Kidney epithelial cell (primary cell): ENCODE measurements at regions not wholly inside any gene's neighbourhood (a gene's known extent, or its start where the extent isn't known, plus 50 kb on each side); places are given as distances from the start of the nearest gene placed in this dataset.

Experiments used
- DNase-seq: peaks from one replicate; pipeline ENCODE4 v3.0.0-alpha.2; 2010; ENCODE audit warnings: low read depth
- H3K27me3 ChIP-seq: 2 replicates; pipeline ENCODE4 v1.6.0; 2011; ENCODE audit warnings: low read length; ENCODE audit not compliant: control insufficient read depth, insufficient read depth
- H3K36me3 ChIP-seq: 2 replicates; pipeline ENCODE4 v1.5.1; 2011; ENCODE audit warnings: low read length; ENCODE audit not compliant: control insufficient read depth, insufficient read depth
- H3K4me3 ChIP-seq: 2 replicates; pipeline ENCODE4 v1.5.1; 2011; ENCODE audit warnings: low read depth, mild to moderate bottlenecking, control low read depth, low read length
- TF ChIP-seq, protein P1 (sequence below): IDR thresholded peaks from 2 replicates; pipeline ENCODE4 v1.5.1; 2011; ENCODE audit warnings: mild to moderate bottlenecking, moderate library complexity, low read length, control low read depth, inconsistent platforms; ENCODE audit not compliant: insufficient read depth, poor library complexity, severe bottlenecking

DNA sequence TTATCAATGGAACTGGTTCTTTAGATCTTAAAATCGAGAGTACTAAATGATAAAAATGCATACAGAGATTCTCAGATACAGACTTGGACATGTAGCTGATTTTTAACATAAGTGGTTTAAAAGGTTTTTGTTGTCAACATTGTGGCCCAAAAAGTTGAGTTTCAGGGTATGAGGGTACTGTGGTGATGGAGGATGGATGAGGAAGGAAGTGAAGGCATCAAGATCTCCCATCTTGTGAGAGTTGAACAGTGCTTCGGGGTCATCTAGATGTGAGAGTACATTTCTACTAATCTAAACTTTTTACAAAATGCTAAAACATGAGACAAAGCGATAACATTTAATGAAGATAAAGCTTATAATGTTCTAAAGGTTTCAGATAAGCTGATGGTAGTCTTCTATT lies 452.6 kb downstream of the PCNX1 start:
- Histone ChIP-seq H3K27me3 (no peaks in the 10 kb centered on the region), H3K4me3 (no peak overlapping the region), H3K36me3 (no peaks in the 10 kb centered on the region)
- no peak for DNase-seq
- TF ChIP-seq, protein P1, sequence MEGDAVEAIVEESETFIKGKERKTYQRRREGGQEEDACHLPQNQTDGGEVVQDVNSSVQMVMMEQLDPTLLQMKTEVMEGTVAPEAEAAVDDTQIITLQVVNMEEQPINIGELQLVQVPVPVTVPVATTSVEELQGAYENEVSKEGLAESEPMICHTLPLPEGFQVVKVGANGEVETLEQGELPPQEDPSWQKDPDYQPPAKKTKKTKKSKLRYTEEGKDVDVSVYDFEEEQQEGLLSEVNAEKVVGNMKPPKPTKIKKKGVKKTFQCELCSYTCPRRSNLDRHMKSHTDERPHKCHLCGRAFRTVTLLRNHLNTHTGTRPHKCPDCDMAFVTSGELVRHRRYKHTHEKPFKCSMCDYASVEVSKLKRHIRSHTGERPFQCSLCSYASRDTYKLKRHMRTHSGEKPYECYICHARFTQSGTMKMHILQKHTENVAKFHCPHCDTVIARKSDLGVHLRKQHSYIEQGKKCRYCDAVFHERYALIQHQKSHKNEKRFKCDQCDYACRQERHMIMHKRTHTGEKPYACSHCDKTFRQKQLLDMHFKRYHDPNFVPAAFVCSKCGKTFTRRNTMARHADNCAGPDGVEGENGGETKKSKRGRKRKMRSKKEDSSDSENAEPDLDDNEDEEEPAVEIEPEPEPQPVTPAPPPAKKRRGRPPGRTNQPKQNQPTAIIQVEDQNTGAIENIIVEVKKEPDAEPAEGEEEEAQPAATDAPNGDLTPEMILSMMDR, result no peak

DNA sequence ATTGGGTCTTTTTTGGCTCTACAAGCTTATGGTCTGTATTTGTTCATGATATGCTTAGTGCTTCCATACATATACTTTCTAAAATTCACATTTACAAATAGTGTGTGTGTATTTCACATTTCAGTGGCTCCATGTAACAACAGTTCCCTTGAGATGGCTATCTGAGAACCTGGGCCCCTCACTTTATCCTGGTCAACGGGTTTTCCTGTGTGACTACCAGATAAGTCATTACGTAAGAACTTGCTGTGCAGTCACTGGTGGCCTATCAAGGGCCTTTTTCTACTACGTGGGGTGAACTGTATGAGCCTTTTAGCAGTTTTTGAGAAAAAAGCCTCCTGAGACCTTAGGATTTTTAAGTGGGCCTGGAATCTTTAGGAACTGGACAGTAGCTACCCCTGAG lies 454.1 kb downstream of the PCNX1 start:
- Histone ChIP-seq H3K36me3 (no peaks in the 10 kb centered on the region), H3K27me3 (no peaks in the 10 kb centered on the region), H3K4me3 (no peak overlapping the region)
- no peak for DNase-seq
- TF ChIP-seq, protein P1, result no peak

DNA sequence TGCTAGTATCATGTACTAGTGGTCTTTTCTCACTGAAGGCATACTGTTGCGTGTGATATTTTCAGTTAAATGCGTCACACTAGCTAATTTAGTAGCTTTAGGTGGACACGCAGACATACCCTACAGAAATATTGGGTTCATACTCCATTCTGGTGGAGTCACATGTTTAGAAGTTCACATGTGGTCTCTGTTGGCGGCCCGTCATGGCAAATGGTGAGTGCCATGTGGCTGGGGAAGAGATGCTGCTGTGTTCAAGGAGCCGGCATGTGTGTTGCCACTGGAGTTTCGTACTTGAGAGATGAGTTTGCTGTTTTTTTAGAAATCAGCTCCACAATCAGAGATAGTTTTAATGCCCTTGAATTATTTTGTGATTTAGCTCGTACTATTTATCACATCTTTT lies 454.6 kb downstream of the PCNX1 start:
- H3K4me3 ChIP-seq, result no peak overlapping the region
- H3K27me3 ChIP-seq, result no peaks in the 10 kb centered on the region
- DNase-seq, result no peak
- TF ChIP-seq, protein P1, result no peak
- H3K36me3 ChIP-seq, result no peaks in the 10 kb centered on the region

DNA sequence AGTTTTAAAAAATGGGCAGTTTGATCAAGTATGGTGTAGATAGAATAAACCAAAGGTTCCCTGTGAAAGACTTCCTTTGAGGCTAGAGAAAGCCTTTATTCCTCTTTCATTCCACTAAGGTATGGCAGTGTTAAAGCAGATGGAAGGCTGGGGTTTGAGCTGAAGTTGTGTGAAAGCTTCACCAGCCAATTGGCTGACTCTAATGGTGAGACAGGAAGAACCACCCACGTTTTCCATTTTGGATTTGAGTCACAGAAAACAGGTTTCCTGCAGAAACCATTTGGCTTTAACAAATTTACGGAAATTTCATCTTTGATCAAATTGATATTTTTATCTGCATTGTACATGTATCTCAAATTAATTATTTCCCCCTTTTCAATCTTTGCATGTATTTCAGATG lies 455.0 kb downstream of the PCNX1 start:
- no peak for DNase-seq
- no peaks in the 10 kb centered on the region for H3K36me3 ChIP-seq
- TF ChIP-seq, protein P1, result no peak
- no peak overlapping the region for H3K4me3 ChIP-seq
- H3K27me3 ChIP-seq, result no peaks in the 10 kb centered on the region

DNA sequence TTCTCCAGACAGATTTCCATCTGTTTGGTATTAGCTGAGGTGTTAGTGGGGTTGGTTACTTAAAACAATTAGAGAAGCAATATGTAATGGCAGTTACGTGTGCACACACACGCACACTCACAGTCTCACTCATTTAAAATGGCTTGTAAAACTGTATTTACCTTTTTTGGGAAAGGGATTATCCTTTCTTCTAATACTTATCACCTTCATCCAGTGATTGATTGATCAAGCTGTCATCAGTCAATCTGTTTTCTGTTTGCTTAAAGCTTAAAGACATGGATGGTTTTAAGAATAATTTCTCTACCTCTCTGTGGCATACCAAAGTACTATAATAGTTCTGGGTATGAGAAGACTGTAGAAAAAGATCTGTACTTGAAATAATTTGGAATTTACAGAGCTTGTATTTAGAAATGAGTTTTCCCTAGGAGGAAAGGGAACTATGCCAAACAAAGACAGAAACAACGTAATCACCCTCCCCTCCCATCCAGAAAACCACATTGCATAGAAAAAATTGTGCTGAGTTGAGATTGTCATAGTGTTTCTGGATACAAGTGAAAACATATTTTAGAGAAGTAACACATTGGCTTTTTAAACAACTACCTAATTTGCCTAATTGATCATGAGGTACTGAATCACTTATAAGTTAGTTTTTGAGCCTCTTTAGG lies 455.8 kb downstream of the PCNX1 start:
- Histone ChIP-seq H3K4me3 (no peak overlapping the region), H3K36me3 (no peaks in the 10 kb centered on the region), H3K27me3 (no peaks in the 10 kb centered on the region)
- no peak for DNase-seq
- TF ChIP-seq, protein P1, result no peak
